HCT116 (cell line): ENCODE measurements at regions not wholly inside any gene's neighbourhood (a gene's known extent, or its start where the extent isn't known, plus 50 kb on each side); places are given as distances from the start of the nearest gene placed in this dataset.

Source experiments
- ATAC-seq: fragments of 200-7000 bp; cut with Tn5 transposase; 2 replicates; pipeline ENCODE4 v1.9.1; 2020; ENCODE audit warnings: mild to moderate bottlenecking, moderate library complexity
- BruUV-seq: library from RNA; stranded (reverse); fragments of 400-500 nt; replicated peaks from 2 replicates; lab custom pipeline; 2021; lab: Mats Ljungman, UMichigan
- CTCF ChIA-PET: fragments of 300-600 bp; sonication (Branson Sonifier 250); formaldehyde crosslinking; loops from one replicate; lab custom pipeline; 2021; ENCODE audit warnings: antibody characterized with exemption; lab: Charles Lee
- POLR2A ChIA-PET: fragments of 300-600, 350-600 bp; sonication (Branson Sonifier 250); formaldehyde crosslinking; loops from one replicate; lab custom pipeline; 2021; ENCODE audit warnings: antibody characterized with exemption; lab: Charles Lee
- RAD21 ChIA-PET, 2 experiments: fragments of 300-600 bp; sonication (Branson Sonifier 250); formaldehyde crosslinking; loops; one replicate each; lab custom pipeline; 2023; ENCODE audit warnings: low total read pairs in 2 of 2; ENCODE audit not compliant: uncharacterized antibody in 2 of 2, unreplicated experiment in 2 of 2, low non-redundant PET in 1 of 2; lab: Charles Lee
- DNase-seq: peaks from one replicate; pipeline ENCODE4 v3.0.0-alpha.2; 2010; ENCODE audit warnings: low read depth, low spot score
- H2AFZ ChIP-seq: fragments of 200-600 bp; shearing (Covaris generic), sonication (generic); 2 replicates; pipeline ENCODE4 v1.6.1; 2017; ENCODE audit warnings: low read depth, mixed run types, mixed read lengths, antibody characterized with exemption, low read length; ENCODE audit not compliant: poor library complexity, severe bottlenecking
- H3K27ac ChIP-seq: 2 replicates; pipeline ENCODE4 v1.5.1; 2012; ENCODE audit warnings: low read depth, low read length
- H3K27me3 ChIP-seq: fragments of 200-600 bp; sonication (generic); 2 replicates; pipeline ENCODE4 v1.6.1; 2016; ENCODE audit warnings: mixed run types, low read length, mixed read lengths; ENCODE audit not compliant: insufficient read depth
- H3K36me3 ChIP-seq, 2 experiments: fragments of 200-500 bp in 1 of 2; fragments of 200-600 bp in 1 of 2; sonication (Bioruptor generic) in 1 of 2; sonication (generic) in 1 of 2; 2 replicates each; pipeline versions ENCODE4 v1.5.1 to v1.6.1; 2014 to 2016; ENCODE audit warnings: low read length in 2 of 2, inconsistent platforms in 1 of 2, mixed read lengths in 1 of 2, mixed run types in 1 of 2; ENCODE audit not compliant: insufficient read depth in 2 of 2, control insufficient read depth in 1 of 2
- H3K4me1 ChIP-seq, 2 experiments: fragments of 200-600 bp in 1 of 2; sonication (generic) in 1 of 2; 2 replicates each; pipeline versions ENCODE4 v1.5.1 to v1.6.1; 2012 to 2017; ENCODE audit warnings: low read length in 2 of 2, inconsistent platforms in 1 of 2, mild to moderate bottlenecking in 1 of 2, mixed read lengths in 1 of 2, mixed run types in 1 of 2, moderate library complexity in 1 of 2; ENCODE audit not compliant: insufficient read depth in 2 of 2, control insufficient read depth in 1 of 2
- H3K4me2 ChIP-seq: fragments of 200-600 bp; sonication (generic); 2 replicates; pipeline ENCODE4 v1.6.1; 2017; ENCODE audit warnings: mixed run types, low read length, mixed read lengths
- H3K4me3 ChIP-seq, 2 experiments: fragments of 200-600 bp in 1 of 2; sonication (generic) in 1 of 2; replicated peaks in 1 of 2; 2 replicates each; pipeline ENCODE4 v1.5.1; 2011 to 2016; ENCODE audit warnings: low read length in 2 of 2, control low read depth in 1 of 2, low read depth in 1 of 2, mild to moderate bottlenecking in 1 of 2, mixed read lengths in 1 of 2, mixed run types in 1 of 2
- H3K79me2 ChIP-seq: fragments of 200-600 bp; sonication (generic); 2 replicates; pipeline ENCODE4 v1.6.1; 2017; ENCODE audit warnings: mild to moderate bottlenecking, mixed run types, low read length, moderate library complexity, mixed read lengths; ENCODE audit not compliant: insufficient read depth
- H3K9ac ChIP-seq: fragments of 200-600 bp; sonication (generic); 2 replicates; pipeline ENCODE4 v1.6.1; 2016; ENCODE audit warnings: low read length, mixed read lengths
- H3K9me2 ChIP-seq: fragments of 200-600 bp; sonication (generic), shearing (Covaris generic); 2 replicates; pipeline ENCODE4 v1.6.1; 2017; ENCODE audit warnings: mixed run types, mild to moderate bottlenecking, moderate library complexity; ENCODE audit not compliant: insufficient read depth
- H3K9me3 ChIP-seq, 2 experiments: fragments of 200-500 bp in 1 of 2; fragments of 200-600 bp in 1 of 2; sonication (Bioruptor generic) in 1 of 2; sonication (generic) in 1 of 2; 2 replicates each; pipeline ENCODE4 v1.6.1; 2014 to 2017; ENCODE audit warnings: low read length in 2 of 2, mixed read lengths in 2 of 2, inconsistent platforms in 1 of 2, low read depth in 1 of 2, mild to moderate bottlenecking in 1 of 2, mixed run types in 1 of 2, moderate library complexity in 1 of 2; ENCODE audit not compliant: control insufficient read depth in 1 of 2, insufficient read depth in 1 of 2
- H4K20me1 ChIP-seq: fragments of 200-600 bp; sonication (generic), shearing (Covaris generic); 2 replicates; pipeline ENCODE4 v1.6.1; 2017; ENCODE audit warnings: mixed run types, mild to moderate bottlenecking, moderate library complexity; ENCODE audit not compliant: insufficient read depth
- CBX3 ChIP-seq: IDR thresholded peaks from 2 replicates; pipeline ENCODE4 v1.6.1; 2012; ENCODE audit warnings: low read depth
- CEBPB ChIP-seq: IDR thresholded peaks from 2 replicates; pipeline ENCODE4 v1.6.1; 2012; ENCODE audit warnings: low read depth
- CTCF ChIP-seq, 3 experiments: fragments of 200-600 bp in 1 of 3; sonication (generic) in 1 of 3; IDR thresholded peaks in 2 of 3; conservative IDR thresholded peaks in 1 of 3; 2 replicates each; pipeline ENCODE4 v1.5.1; 2012 to 2017; ENCODE audit warnings: low read depth in 2 of 3, low read length in 2 of 3, antibody characterized with exemption in 1 of 3, borderline replicate concordance in 1 of 3, control low read depth in 1 of 3, mild to moderate bottlenecking in 1 of 3, mixed read lengths in 1 of 3, mixed run types in 1 of 3, moderate library complexity in 1 of 3; ENCODE audit not compliant: insufficient read depth in 1 of 3
- ELF1 ChIP-seq: IDR thresholded peaks from 2 replicates; pipeline ENCODE4 v1.6.1; 2012; ENCODE audit warnings: low read depth, borderline replicate concordance
- EZH2phosphoT487 ChIP-seq: fragments of 200-600 bp; IDR thresholded peaks from 2 replicates; pipeline ENCODE4 v1.6.1; 2018; ENCODE audit warnings: antibody characterized with exemption, borderline replicate concordance
- FOSL1 ChIP-seq: IDR thresholded peaks from 2 replicates; pipeline ENCODE4 v1.6.1; 2012; ENCODE audit warnings: low read depth
- JUND ChIP-seq: IDR thresholded peaks from 2 replicates; pipeline ENCODE4 v1.6.1; 2012
- MAX ChIP-seq: IDR thresholded peaks from 2 replicates; pipeline ENCODE4 v1.6.1; 2012
- POLR2A ChIP-seq: IDR thresholded peaks from 2 replicates; pipeline ENCODE4 v1.7.0; 2011; ENCODE audit warnings: borderline replicate concordance; ENCODE audit not compliant: insufficient read depth, insufficient read length; ENCODE audit errors: extremely low read depth
- POLR2AphosphoS5 ChIP-seq: IDR thresholded peaks from 2 replicates; pipeline ENCODE4 v1.6.1; 2011; ENCODE audit warnings: mild to moderate bottlenecking, low read depth, low read length, moderate library complexity
- REST ChIP-seq: IDR thresholded peaks from 2 replicates; pipeline ENCODE4 v1.6.1; 2012; ENCODE audit warnings: low read depth
- SP1 ChIP-seq: IDR thresholded peaks from 2 replicates; pipeline ENCODE4 v1.6.1; 2012; ENCODE audit warnings: low read depth
- SRF ChIP-seq: IDR thresholded peaks from 2 replicates; pipeline ENCODE4 v1.6.1; 2012; ENCODE audit warnings: low read depth
- TCF7L2 ChIP-seq: IDR thresholded peaks from 2 replicates; pipeline ENCODE4 v1.7.0; 2011; ENCODE audit warnings: borderline replicate concordance, inconsistent platforms; ENCODE audit not compliant: insufficient read depth, insufficient read length; ENCODE audit errors: extremely low read depth
- ZFX ChIP-seq: fragments of 450-650 bp; IDR thresholded peaks from 2 replicates; pipeline ENCODE4 v1.6.1; 2017
- ZNF274 ChIP-seq: fragments of 200-500 bp; sonication (Bioruptor generic); IDR thresholded peaks from 2 replicates; pipeline ENCODE4 v1.6.1; 2014; ENCODE audit warnings: mild to moderate bottlenecking, low read depth, low read length, inconsistent platforms
- intact Hi-C: fragments of 100-400 bp; cut with micrococcal nuclease; formaldehyde crosslinking; loops from 2 replicates; pipeline ENCODE4 v1.10.0; 2022
- TF ChIP-seq, protein P1 (sequence below): IDR thresholded peaks from 2 replicates; pipeline ENCODE4 v1.6.1; 2011; ENCODE audit warnings: mild to moderate bottlenecking, low read length, moderate library complexity; ENCODE audit not compliant: insufficient replicate concordance; ENCODE audit errors: extremely low read depth

DNA sequence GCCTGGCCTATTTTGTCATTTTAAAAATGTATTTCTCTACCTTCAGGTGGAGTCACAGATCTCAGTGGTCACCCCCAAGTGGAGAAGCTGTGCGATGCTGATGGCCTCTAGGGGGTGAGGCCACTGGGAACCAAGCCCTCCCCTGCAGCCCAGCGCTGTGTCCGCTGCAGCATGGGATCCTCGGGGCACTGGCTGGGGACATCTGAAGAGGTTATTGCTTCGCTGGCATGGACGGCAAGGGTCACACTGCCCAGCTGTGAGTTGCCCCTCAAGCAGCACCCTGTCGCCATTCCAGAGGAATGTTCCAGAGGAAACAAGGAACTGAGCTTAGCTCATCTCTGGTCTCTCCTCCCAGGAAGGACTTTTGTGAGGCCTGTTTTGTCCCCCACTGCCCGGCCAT is 119.6 kb upstream of the S1PR3 start:
- ChIA-PET CTCF (no interaction called here), POLR2A (no interaction called here), RAD21 (no interaction called here)
- intact Hi-C loops: no loop called here
- ATAC-seq (no peak), DNase-seq (no peak)
- BruUV-seq: no TSS peak
- Histone ChIP-seq H3K4me1 (no peaks in the 10 kb centered on the region), H3K36me3 (no peaks in the 10 kb centered on the region), H4K20me1 (no peaks in the 10 kb centered on the region), H3K27ac (no peak overlapping the region), H3K4me3 (no peak overlapping the region), H3K9me3 (no peaks in the 10 kb centered on the region), H3K79me2 (no peaks in the 10 kb centered on the region), H3K9me2 (no peaks in the 10 kb centered on the region), H3K9ac (no peak overlapping the region), H3K27me3 (no peaks in the 10 kb centered on the region; the same call in 1 of the 2 replicates), H2AFZ (no peak overlapping the region), H3K4me2 (no peak overlapping the region)
- TF ChIP-seq SP1 (no peak), CBX3 (no peak), MAX (no peak), TCF7L2 (no peak), ZFX (no peak), POLR2AphosphoS5 (no peak), CTCF (IDR thresholded peaks at IDR 0.05 in 2 of 3, conservative IDR thresholded peaks at IDR 0.05 in 1 of 3; ENCODE audit: borderline replicate concordance in 1 of 3, insufficient read depth in 1 of 3, low read depth in 2 of 3, low read length in 2 of 3) (no peak), SRF (no peak), EZH2phosphoT487 (no peak), REST (no peak), ELF1 (no peak), POLR2A (no peak), CEBPB (no peak), ZNF274 (no peak), JUND (no peak), FOSL1 (no peak)
- TF ChIP-seq, protein P1, sequence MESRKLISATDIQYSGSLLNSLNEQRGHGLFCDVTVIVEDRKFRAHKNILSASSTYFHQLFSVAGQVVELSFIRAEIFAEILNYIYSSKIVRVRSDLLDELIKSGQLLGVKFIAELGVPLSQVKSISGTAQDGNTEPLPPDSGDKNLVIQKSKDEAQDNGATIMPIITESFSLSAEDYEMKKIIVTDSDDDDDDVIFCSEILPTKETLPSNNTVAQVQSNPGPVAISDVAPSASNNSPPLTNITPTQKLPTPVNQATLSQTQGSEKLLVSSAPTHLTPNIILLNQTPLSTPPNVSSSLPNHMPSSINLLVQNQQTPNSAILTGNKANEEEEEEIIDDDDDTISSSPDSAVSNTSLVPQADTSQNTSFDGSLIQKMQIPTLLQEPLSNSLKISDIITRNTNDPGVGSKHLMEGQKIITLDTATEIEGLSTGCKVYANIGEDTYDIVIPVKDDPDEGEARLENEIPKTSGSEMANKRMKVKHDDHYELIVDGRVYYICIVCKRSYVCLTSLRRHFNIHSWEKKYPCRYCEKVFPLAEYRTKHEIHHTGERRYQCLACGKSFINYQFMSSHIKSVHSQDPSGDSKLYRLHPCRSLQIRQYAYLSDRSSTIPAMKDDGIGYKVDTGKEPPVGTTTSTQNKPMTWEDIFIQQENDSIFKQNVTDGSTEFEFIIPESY: no peak
